ENCODE measurements at regions not wholly inside any gene's neighbourhood (a gene's known extent, or its start where the extent isn't known, plus 50 kb on each side); places are given as distances from the start of the nearest gene placed in this dataset.

DNA sequence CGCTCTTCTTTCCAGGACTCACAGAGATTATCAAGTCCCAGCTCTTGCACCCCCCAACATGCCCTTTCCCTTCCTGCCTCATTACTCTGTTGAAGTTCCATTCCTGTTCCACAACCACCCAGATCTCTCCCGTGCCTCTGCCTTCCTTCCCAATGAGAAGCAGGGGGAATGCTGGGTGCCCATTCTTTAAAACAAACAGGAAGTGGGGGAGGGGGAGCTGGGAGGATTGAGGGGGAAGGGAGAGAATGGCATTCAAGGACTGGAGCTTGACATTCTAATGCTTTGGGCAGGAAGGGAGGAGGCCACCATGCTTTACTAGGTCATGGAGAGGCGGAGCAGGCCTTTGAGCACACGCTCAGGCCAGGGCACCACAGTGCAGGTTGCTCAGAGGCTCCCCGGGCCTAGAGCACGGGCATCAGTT lies 150.3 kb upstream of the IRF2BP2 start:
- POLR2A ChIA-PET (ENCODE audit: low non-redundant PET), result no interaction called here
- H3K4me3 ChIP-seq (ENCODE audit: low read depth, low read length, poor library complexity, severe bottlenecking), result no peak overlapping the region
- BruUV-seq (replicated peaks), result no TSS peak
- H3K36me3 ChIP-seq (ENCODE audit: insufficient read depth, low read length, poor library complexity, severe bottlenecking), result no peaks in the 10 kb centered on the region
- H3K27ac ChIP-seq (ENCODE audit: low read depth, low read length, poor library complexity, severe bottlenecking), result no peak overlapping the region
- intact Hi-C loops (cut with micrococcal nuclease; ENCODE audit: unreplicated experiment), result no loop called here
- CTCF ChIA-PET, result no interaction called here
- peak; percentile 21 for DNase-seq (ENCODE audit: low spot score)
- TF ChIP-seq, protein P1, sequence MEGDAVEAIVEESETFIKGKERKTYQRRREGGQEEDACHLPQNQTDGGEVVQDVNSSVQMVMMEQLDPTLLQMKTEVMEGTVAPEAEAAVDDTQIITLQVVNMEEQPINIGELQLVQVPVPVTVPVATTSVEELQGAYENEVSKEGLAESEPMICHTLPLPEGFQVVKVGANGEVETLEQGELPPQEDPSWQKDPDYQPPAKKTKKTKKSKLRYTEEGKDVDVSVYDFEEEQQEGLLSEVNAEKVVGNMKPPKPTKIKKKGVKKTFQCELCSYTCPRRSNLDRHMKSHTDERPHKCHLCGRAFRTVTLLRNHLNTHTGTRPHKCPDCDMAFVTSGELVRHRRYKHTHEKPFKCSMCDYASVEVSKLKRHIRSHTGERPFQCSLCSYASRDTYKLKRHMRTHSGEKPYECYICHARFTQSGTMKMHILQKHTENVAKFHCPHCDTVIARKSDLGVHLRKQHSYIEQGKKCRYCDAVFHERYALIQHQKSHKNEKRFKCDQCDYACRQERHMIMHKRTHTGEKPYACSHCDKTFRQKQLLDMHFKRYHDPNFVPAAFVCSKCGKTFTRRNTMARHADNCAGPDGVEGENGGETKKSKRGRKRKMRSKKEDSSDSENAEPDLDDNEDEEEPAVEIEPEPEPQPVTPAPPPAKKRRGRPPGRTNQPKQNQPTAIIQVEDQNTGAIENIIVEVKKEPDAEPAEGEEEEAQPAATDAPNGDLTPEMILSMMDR (conservative IDR thresholded peaks at IDR 0.05; ENCODE audit: low read depth, low read length), result no peak
- no peak for TF ChIP-seq EZH2 (IDR thresholded peaks at IDR 0.05; ENCODE audit: borderline replicate concordance, low read depth, low read length, poor library complexity, severe bottlenecking)
- peaks cover 8% of the 10 kb centered on the region for H3K4me1 ChIP-seq (ENCODE audit: insufficient read depth, low read length, poor library complexity, severe bottlenecking)
- H3K9me3 ChIP-seq (ENCODE audit: low read depth, low read length, poor library complexity, severe bottlenecking), result no peaks in the 10 kb centered on the region
- no peaks in the 10 kb centered on the region for H3K27me3 ChIP-seq (replicated peaks; ENCODE audit: insufficient read depth, low read depth, low read length, poor library complexity)

DNA sequence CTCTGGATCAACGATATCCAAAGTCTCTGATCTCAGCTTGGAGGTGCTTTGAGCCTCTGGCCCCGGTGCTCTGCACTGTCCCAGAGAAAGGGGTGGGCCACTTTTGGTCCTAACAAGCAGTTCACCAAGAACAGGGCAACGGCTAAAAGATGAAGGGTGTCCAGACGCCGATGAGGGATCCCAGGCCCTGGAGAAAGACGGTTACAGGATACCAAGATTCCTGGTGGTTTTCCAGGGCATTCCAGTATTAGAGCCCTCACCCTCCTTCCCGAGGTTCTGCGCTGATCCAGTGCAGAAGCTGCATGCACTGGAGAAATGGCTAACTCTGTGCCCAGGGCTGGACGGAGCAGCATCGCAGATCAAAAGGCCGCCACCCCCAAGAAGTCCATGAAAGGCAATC lies 149.9 kb upstream of the IRF2BP2 start:
- Histone ChIP-seq H3K27ac (ENCODE audit: low read depth, low read length, poor library complexity, severe bottlenecking) (no peak overlapping the region), H3K36me3 (ENCODE audit: insufficient read depth, low read length, poor library complexity, severe bottlenecking) (no peaks in the 10 kb centered on the region), H3K9me3 (ENCODE audit: low read depth, low read length, poor library complexity, severe bottlenecking) (no peaks in the 10 kb centered on the region), H3K4me1 (ENCODE audit: insufficient read depth, low read length, poor library complexity, severe bottlenecking) (peaks cover 10% of the 10 kb centered on the region), H3K27me3 (replicated peaks; ENCODE audit: insufficient read depth, low read depth, low read length, poor library complexity) (no peaks in the 10 kb centered on the region), H3K4me3 (ENCODE audit: low read depth, low read length, poor library complexity, severe bottlenecking) (no peak overlapping the region)
- TF ChIP-seq EZH2 (IDR thresholded peaks at IDR 0.05; ENCODE audit: borderline replicate concordance, low read depth, low read length, poor library complexity, severe bottlenecking), result no peak
- TF ChIP-seq, protein P1 (conservative IDR thresholded peaks at IDR 0.05; ENCODE audit: low read depth, low read length), result no peak
- no TSS peak for BruUV-seq (replicated peaks)
- DNase-seq (ENCODE audit: low spot score), result no peak
- ChIA-PET CTCF (no interaction called here), POLR2A (ENCODE audit: low non-redundant PET) (no interaction called here)
- intact Hi-C loops (cut with micrococcal nuclease; ENCODE audit: unreplicated experiment), result no loop called here

DNA sequence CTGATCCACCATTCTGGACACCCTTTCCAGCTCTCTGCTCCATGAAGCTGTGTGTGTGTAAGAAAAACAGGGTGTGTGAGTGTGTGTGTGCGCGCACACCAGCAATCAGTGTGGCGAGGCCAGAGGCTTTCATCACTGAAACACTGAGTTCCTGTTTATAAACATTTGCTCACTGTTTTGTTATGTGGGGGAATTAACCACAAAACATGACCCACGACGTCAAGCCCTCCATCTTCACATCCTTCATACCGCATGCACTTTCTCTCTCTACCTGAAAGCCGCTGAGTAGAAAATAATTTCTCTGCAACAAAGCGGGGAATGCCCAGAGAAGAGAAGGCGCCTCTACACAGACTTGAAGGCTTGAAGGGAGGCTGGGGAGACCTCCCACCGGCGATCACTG lies 148.9 kb upstream of the IRF2BP2 start:
- H3K27me3 ChIP-seq (replicated peaks; ENCODE audit: insufficient read depth, low read depth, low read length, poor library complexity), result no peaks in the 10 kb centered on the region
- CTCF ChIA-PET, result no interaction called here
- TF ChIP-seq, protein P1 (conservative IDR thresholded peaks at IDR 0.05; ENCODE audit: low read depth, low read length), result no peak
- no peak overlapping the region for H3K27ac ChIP-seq (ENCODE audit: low read depth, low read length, poor library complexity, severe bottlenecking)
- H3K36me3 ChIP-seq (ENCODE audit: insufficient read depth, low read length, poor library complexity, severe bottlenecking), result no peaks in the 10 kb centered on the region
- H3K4me1 ChIP-seq (ENCODE audit: insufficient read depth, low read length, poor library complexity, severe bottlenecking), result peaks cover 10% of the 10 kb centered on the region
- DNase-seq (ENCODE audit: low spot score), result no peak
- no peak overlapping the region for H3K4me3 ChIP-seq (ENCODE audit: low read depth, low read length, poor library complexity, severe bottlenecking)
- BruUV-seq (replicated peaks), result no TSS peak
- intact Hi-C loops (cut with micrococcal nuclease; ENCODE audit: unreplicated experiment), result no loop called here
- POLR2A ChIA-PET (ENCODE audit: low non-redundant PET), result no interaction called here
- no peaks in the 10 kb centered on the region for H3K9me3 ChIP-seq (ENCODE audit: low read depth, low read length, poor library complexity, severe bottlenecking)
